ELF-1 (cell line): ENCODE measurements at regions not wholly inside any gene's neighbourhood (a gene's known extent, or its start where the extent isn't known, plus 50 kb on each side); places are given as distances from the start of the nearest gene placed in this dataset.

Source experiments
- DNase-seq: peaks from one replicate; pipeline ENCODE4 v3.0.0-alpha.2; 2016; ENCODE audit warnings: low read depth, low spot score

- DNase-seq: no peak
These were observed 383.1 kb upstream of the MEX3C start for GRCh38 chr18:51580580-51580979.

- no peak for DNase-seq
These were observed 385.1 kb upstream of the MEX3C start for GRCh38 chr18:51582551-51582950.

- DNase-seq: no peak
These were observed 391.1 kb upstream of the MEX3C start for GRCh38 chr18:51588616-51589015.

GRCh38 chr18:51593931-51594330, 396.4 kb upstream of the MEX3C start:
- DNase-seq: no peak

GRCh38 chr18:51603111-51603510, 405.6 kb upstream of the MEX3C start:
- DNase-seq: peak; percentile 31

GRCh38 chr18:51603551-51603950, 406.1 kb upstream of the MEX3C start:
- no peak for DNase-seq

GRCh38 chr18:51610481-51610880, 413.0 kb upstream of the MEX3C start:
- DNase-seq: no peak

GRCh38 chr18:51611326-51611725, 413.8 kb upstream of the MEX3C start:
- DNase-seq: no peak

GRCh38 chr18:51614033-51614432, 416.6 kb upstream of the MEX3C start:
- DNase-seq: peak; percentile 70

GRCh38 chr18:51614967-51615571, 417.6 kb upstream of the MEX3C start:
- DNase-seq: no peak

- no peak for DNase-seq
These were observed 419.7 kb upstream of the MEX3C start for GRCh38 chr18:51617167-51617566.

- no peak for DNase-seq
These were observed 420.2 kb upstream of the MEX3C start for GRCh38 chr18:51617572-51618260.

- DNase-seq: no peak
These were observed 421.8 kb upstream of the MEX3C start for GRCh38 chr18:51619283-51619682.

GRCh38 chr18:51621113-51621863, 423.8 kb upstream of the MEX3C start:
- peak; percentile 68 for DNase-seq

GRCh38 chr18:51621864-51622160, 424.3 kb upstream of the MEX3C start:
- DNase-seq: peak; percentile 28

- peak; percentile 28 for DNase-seq
These were observed 425.2 kb upstream of the MEX3C start for GRCh38 chr18:51622702-51623101.

GRCh38 chr18:51623653-51624052, 426.2 kb upstream of the MEX3C start:
- no peak for DNase-seq

GRCh38 chr18:51630706-51631105, 433.2 kb upstream of the MEX3C start:
- DNase-seq: no peak

GRCh38 chr18:51637881-51638280, 440.4 kb upstream of the MEX3C start:
- no peak for DNase-seq

- DNase-seq: no peak
These were observed 442.1 kb upstream of the MEX3C start for GRCh38 chr18:51639541-51639940.

GRCh38 chr18:51643483-51643882, 446.0 kb upstream of the MEX3C start:
- no peak for DNase-seq

GRCh38 chr18:51645607-51646006, 448.1 kb upstream of the MEX3C start:
- no peak for DNase-seq

GRCh38 chr18:51647346-51647745, 449.9 kb upstream of the MEX3C start:
- no peak for DNase-seq
